GM12891 (cell line): ENCODE measurements at regions not wholly inside any gene's neighbourhood (a gene's known extent, or its start where the extent isn't known, plus 50 kb on each side); places are given as distances from the start of the nearest gene placed in this dataset.

Experiments used
- POLR2A ChIP-seq: IDR thresholded peaks from 2 replicates; pipeline ENCODE4 v1.6.1; 2011; ENCODE audit warnings: low read depth, low read length, control low read depth
- POLR2AphosphoS5 ChIP-seq: IDR thresholded peaks from 2 replicates; pipeline ENCODE4 v1.6.1; 2011; ENCODE audit warnings: low read depth, low read length, control low read depth
- SPI1 ChIP-seq: IDR thresholded peaks from 2 replicates; pipeline ENCODE4 v1.6.1; 2011; ENCODE audit warnings: low read depth, low read length, control low read depth
- TAF1 ChIP-seq: IDR thresholded peaks from 2 replicates; pipeline ENCODE4 v1.6.1; 2011; ENCODE audit warnings: low read depth, low read length, control low read depth

DNA sequence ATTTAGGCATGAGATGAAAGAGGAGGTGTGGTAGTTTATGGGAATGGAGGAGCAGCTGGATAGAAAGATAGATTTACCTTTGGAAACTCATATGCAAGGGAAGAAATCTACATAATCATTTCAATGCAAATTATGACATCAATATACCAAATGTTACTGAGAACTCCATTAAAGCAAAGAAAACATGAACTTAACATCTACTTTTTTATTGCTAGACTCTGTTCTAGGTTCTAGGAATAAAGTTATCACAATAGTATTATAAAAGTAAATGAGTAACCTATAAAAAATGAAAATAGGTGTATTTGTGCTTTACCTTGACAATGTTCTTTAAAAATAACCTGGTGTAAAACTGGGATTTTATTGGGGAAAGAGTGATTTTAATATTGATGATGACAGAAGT is 221.6 kb upstream of the SLIT2 start:
- TF ChIP-seq SPI1, result no peak
- no peak for TF ChIP-seq POLR2A
- no peak for TF ChIP-seq POLR2AphosphoS5
- no peak for TF ChIP-seq TAF1
